ENCODE measurements at regions not wholly inside any gene's neighbourhood (a gene's known extent, or its start where the extent isn't known, plus 50 kb on each side); places are given as distances from the start of the nearest gene placed in this dataset.
A peak's percentile ranks its signal among the peaks of the same experiment; 100 is the strongest.

DNA sequence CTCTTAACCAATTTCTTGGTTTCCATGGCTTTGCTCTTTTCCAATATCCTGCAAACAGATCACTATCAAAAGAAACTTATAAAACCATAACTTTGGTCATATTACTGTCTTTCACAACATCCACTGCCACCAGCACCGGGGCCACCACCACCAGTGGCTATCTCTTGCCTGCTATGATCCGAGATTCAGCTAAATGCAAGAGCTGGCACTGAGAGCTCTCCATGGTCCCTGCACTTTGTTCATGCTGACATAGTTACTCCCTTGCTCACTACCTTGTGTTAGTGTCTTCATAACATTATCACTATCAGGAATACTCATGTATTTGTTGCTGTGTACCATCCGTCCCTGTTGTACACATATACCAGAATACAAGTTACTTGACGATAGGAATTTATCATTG, 299.0 kb downstream of the ETS1 start:
- H3K4me1 ChIP-seq: peaks cover 0 to 15% (median 2%) of the 10 kb centered on the region in 4 donors
- no peaks in the 10 kb centered on the region for H3K36me3 ChIP-seq
- intact Hi-C loops (cut with DNase I; ENCODE audit: low total_unique reads): no loop called here
- no peak overlapping the region for H3K27ac ChIP-seq
- H3K27me3 ChIP-seq: no peaks in the 10 kb centered on the region
- DNase-seq: no peak
- H3K4me3 ChIP-seq: no peak overlapping the region
- TF ChIP-seq CTCF (IDR thresholded peaks at IDR 0.05): no peak
- H3K9me3 ChIP-seq: no peaks in the 10 kb centered on the region

DNA sequence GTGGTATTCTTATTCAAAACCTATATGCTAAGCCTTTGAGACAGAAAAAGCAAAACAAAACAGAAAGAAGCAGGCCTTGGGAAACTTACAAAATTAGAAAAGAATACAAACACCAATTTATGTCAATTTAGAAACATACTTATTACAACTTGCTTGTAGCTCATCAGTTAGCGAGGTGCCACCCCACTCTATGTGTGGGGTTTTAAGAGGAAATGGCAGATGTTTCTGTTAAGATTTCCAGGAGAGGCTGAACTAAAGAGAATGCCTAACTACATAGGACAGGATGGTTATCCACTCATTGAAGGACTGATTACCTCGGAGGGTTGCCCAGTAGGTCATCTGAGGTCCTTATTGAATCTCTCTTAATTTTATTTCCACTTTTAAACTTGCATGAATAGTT, 302.0 kb downstream of the ETS1 start:
- H3K9me3 ChIP-seq: no peaks in the 10 kb centered on the region
- peaks cover 0 to 2% (median 1%) of the 10 kb centered on the region in 4 donors for H3K4me1 ChIP-seq
- DNase-seq: no peak
- no peak overlapping the region for H3K27ac ChIP-seq
- H3K4me3 ChIP-seq: no peak overlapping the region
- H3K36me3 ChIP-seq: no peaks in the 10 kb centered on the region
- intact Hi-C loops (cut with DNase I; ENCODE audit: low total_unique reads): no loop called here
- no peak for TF ChIP-seq CTCF (IDR thresholded peaks at IDR 0.05)
- H3K27me3 ChIP-seq: peaks cover 0 to 2% of the 10 kb centered on the region in 2 donors

DNA sequence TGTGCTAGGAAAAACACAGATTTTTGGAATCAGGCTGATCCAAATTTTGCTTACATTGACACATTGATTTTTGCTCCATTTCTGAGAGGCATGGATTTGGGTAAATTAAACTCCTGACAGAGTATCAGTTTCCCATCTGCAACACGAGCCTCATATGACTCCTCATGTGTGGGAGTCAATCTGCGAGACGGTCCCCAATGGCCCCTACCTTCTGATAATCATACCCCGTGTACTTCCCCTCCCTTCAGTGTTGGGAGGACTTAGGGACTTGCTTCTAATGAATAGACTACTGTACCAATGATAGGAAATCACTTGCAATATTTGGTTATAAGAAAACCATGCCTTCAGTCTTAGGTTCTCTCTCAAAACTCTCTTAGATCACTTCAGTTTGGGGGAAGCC, 302.7 kb downstream of the ETS1 start:
- no peak for DNase-seq
- no peaks in the 10 kb centered on the region for H3K36me3 ChIP-seq
- no peaks in the 10 kb centered on the region for H3K9me3 ChIP-seq
- no peaks in the 10 kb centered on the region for H3K4me1 ChIP-seq
- H3K27me3 ChIP-seq: peaks cover 0 to 2% of the 10 kb centered on the region in 2 donors
- no peak overlapping the region for H3K27ac ChIP-seq
- intact Hi-C loops (cut with DNase I; ENCODE audit: low total_unique reads): no loop called here
- no peak overlapping the region for H3K4me3 ChIP-seq
- TF ChIP-seq CTCF (IDR thresholded peaks at IDR 0.05): no peak

DNA sequence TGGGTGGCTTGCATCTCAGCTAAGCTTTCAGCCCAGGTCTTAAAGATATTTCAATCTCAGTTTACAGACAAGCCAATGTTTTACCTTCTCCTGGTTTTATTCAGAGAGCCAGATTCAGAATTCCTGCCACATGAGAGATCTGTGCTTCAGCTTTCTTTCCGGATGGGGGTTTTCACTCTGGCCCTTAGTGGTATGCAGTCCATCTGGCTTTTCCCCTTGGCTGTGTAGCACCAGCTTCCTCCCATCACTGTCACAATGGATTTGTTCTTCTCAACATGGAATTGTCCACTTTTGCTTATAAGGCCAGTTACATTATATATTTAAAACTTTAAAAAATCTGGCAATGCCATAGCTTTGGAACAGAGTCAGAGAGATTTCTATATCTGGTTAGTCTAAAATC, 303.9 kb downstream of the ETS1 start:
- intact Hi-C loops (cut with DNase I; ENCODE audit: low total_unique reads): no loop called here
- Histone ChIP-seq H3K36me3 (no peaks in the 10 kb centered on the region), H3K27me3 (peaks cover 0 to 2% of the 10 kb centered on the region in 2 donors), H3K27ac (no peak overlapping the region), H3K4me3 (no peak overlapping the region), H3K9me3 (no peaks in the 10 kb centered on the region), H3K4me1 (no peaks in the 10 kb centered on the region)
- TF ChIP-seq CTCF (IDR thresholded peaks at IDR 0.05): no peak
- DNase-seq: no peak

- no peaks in the 10 kb centered on the region for H3K9me3 ChIP-seq
- DNase-seq: no peak
- peaks cover 0 to 2% of the 10 kb centered on the region in 2 donors for H3K27me3 ChIP-seq
- no peaks in the 10 kb centered on the region for H3K4me1 ChIP-seq
- no peak for TF ChIP-seq CTCF (IDR thresholded peaks at IDR 0.05)
- H3K4me3 ChIP-seq: no peak overlapping the region
- no peak overlapping the region for H3K27ac ChIP-seq
- intact Hi-C loops (cut with DNase I; ENCODE audit: low total_unique reads): no loop called here
- no peaks in the 10 kb centered on the region for H3K36me3 ChIP-seq
Observed at GRCh38 chr11:128282053-128282452, 305.3 kb downstream of the ETS1 start.

DNA sequence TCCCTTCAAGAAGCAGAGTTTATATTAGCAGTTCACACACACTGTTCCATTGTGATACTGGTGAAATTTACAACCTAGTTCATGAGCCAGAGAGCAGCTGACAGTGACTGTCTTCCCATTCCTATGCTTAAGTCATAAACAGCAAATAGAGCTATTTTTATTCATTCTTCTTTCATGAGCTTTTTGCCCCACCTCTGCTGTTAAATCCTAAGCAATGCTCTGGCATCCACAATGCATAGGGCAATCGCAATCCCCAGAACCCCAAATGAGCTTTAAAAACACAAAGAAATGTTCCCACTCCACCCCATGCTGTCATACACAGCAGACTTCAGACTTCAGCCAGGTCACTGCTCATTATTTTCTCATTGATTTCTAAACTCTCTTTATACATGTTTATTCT, 307.5 kb downstream of the ETS1 start:
- DNase-seq: peak in 1 of 2 donors; percentile 24
- Histone ChIP-seq H3K4me3 (no peak overlapping the region), H3K27ac (no peak overlapping the region), H3K4me1 (no peaks in the 10 kb centered on the region), H3K27me3 (peaks cover 0 to 2% of the 10 kb centered on the region in 2 donors), H3K36me3 (no peaks in the 10 kb centered on the region), H3K9me3 (no peaks in the 10 kb centered on the region)
- no peak for TF ChIP-seq CTCF (IDR thresholded peaks at IDR 0.05)
- intact Hi-C loops (cut with DNase I; ENCODE audit: low total_unique reads): no loop called here

All from tibial artery (tissue), 4 donors.